ENCODE measurements at regions not wholly inside any gene's neighbourhood (a gene's known extent, or its start where the extent isn't known, plus 50 kb on each side); places are given as distances from the start of the nearest gene placed in this dataset.
A peak's percentile ranks its signal among the peaks of the same experiment; 100 is the strongest.
"Not testable (repeated sequence)": the region's sequence is repeated elsewhere in the genome, so short reads cannot be mapped to it uniquely, and the experiment has no call there.

GRCh38 chr2:111606632-111607031 is 277.4 kb downstream of the ANAPC1 start:
- DNase-seq (ENCODE audit: low read depth); H3K4me3 ChIP-seq (ENCODE audit: low read depth, low read length): not testable (repeated sequence)

- not testable (repeated sequence) for H3K4me3 ChIP-seq (ENCODE audit: low read depth, low read length); DNase-seq (ENCODE audit: low read depth)
These were observed 274.7 kb downstream of the ANAPC1 start for GRCh38 chr2:111609146-111609844.

- DNase-seq (ENCODE audit: low read depth); H3K4me3 ChIP-seq (ENCODE audit: low read depth, low read length): not testable (repeated sequence)
These were observed 274.0 kb downstream of the ANAPC1 start for GRCh38 chr2:111610035-111610434.

- H3K4me3 ChIP-seq (ENCODE audit: low read depth, low read length): no peak overlapping the region
- no peak for DNase-seq (ENCODE audit: low read depth)
- no peak for TF ChIP-seq CTCF (conservative IDR thresholded peaks at IDR 0.05; ENCODE audit: low read depth, low read length)
These were observed 267.3 kb downstream of the ANAPC1 start for GRCh38 chr2:111616651-111617218.

- H3K4me3 ChIP-seq (ENCODE audit: low read depth, low read length): no peak overlapping the region
- TF ChIP-seq CTCF (conservative IDR thresholded peaks at IDR 0.05; ENCODE audit: low read depth, low read length): no peak
- no peak for DNase-seq (ENCODE audit: low read depth)
These were observed 266.4 kb downstream of the ANAPC1 start for GRCh38 chr2:111617299-111618225.

- no peak overlapping the region for H3K4me3 ChIP-seq (ENCODE audit: low read depth, low read length)
- DNase-seq (ENCODE audit: low read depth): no peak
- no peak for TF ChIP-seq CTCF (conservative IDR thresholded peaks at IDR 0.05; ENCODE audit: low read depth, low read length)
These were observed 265.6 kb downstream of the ANAPC1 start for GRCh38 chr2:111618226-111618977.

- no peak overlapping the region for H3K4me3 ChIP-seq (ENCODE audit: low read depth, low read length)
- DNase-seq (ENCODE audit: low read depth): no peak
- TF ChIP-seq CTCF (conservative IDR thresholded peaks at IDR 0.05; ENCODE audit: low read depth, low read length): peak; percentile 38
These were observed 264.8 kb downstream of the ANAPC1 start for GRCh38 chr2:111618978-111619902.

Measured in epithelial cell of proximal tubule (primary cell).